ENCODE measurements at regions not wholly inside any gene's neighbourhood (a gene's known extent, or its start where the extent isn't known, plus 50 kb on each side); places are given as distances from the start of the nearest gene placed in this dataset.

- DNase-seq (ENCODE audit: low read depth): no peak
Observed at GRCh38 chr2:120991441-120991840, 255.8 kb downstream of the GLI2 start.

- no peak for DNase-seq (ENCODE audit: low read depth)
Observed at GRCh38 chr2:120992791-120993555, 257.3 kb downstream of the GLI2 start.

- DNase-seq (ENCODE audit: low read depth): no peak
Observed at GRCh38 chr2:120993661-120994060, 258.0 kb downstream of the GLI2 start.

GRCh38 chr2:120994301-120994995 lies 258.8 kb downstream of the GLI2 start:
- no peak for DNase-seq (ENCODE audit: low read depth)

GRCh38 chr2:120995152-120995551 lies 259.5 kb downstream of the GLI2 start:
- DNase-seq (ENCODE audit: low read depth): no peak

- DNase-seq (ENCODE audit: low read depth): no peak
Observed at GRCh38 chr2:120995656-120996190, 260.1 kb downstream of the GLI2 start.

- DNase-seq (ENCODE audit: low read depth): peak; percentile 39
Observed at GRCh38 chr2:120999377-121000097, 263.9 kb downstream of the GLI2 start.

GRCh38 chr2:121000804-121001203 lies 265.1 kb downstream of the GLI2 start:
- no peak for DNase-seq (ENCODE audit: low read depth)

- DNase-seq (ENCODE audit: low read depth): no peak
Observed at GRCh38 chr2:121001641-121002040, 266.0 kb downstream of the GLI2 start.

- no peak for DNase-seq (ENCODE audit: low read depth)
Observed at GRCh38 chr2:121002597-121002996, 266.9 kb downstream of the GLI2 start.

GRCh38 chr2:121003391-121003790 lies 267.7 kb downstream of the GLI2 start:
- DNase-seq (ENCODE audit: low read depth): no peak

GRCh38 chr2:121004359-121004758 lies 268.7 kb downstream of the GLI2 start:
- no peak for DNase-seq (ENCODE audit: low read depth)

- peak; percentile 62 for DNase-seq (ENCODE audit: low read depth)
Observed at GRCh38 chr2:121004950-121005349, 269.3 kb downstream of the GLI2 start.

GRCh38 chr2:121005453-121005852 lies 269.8 kb downstream of the GLI2 start:
- DNase-seq (ENCODE audit: low read depth): no peak

- no peak for DNase-seq (ENCODE audit: low read depth)
Observed at GRCh38 chr2:121006743-121007489, 271.2 kb downstream of the GLI2 start.

GRCh38 chr2:121007490-121007853 lies 271.8 kb downstream of the GLI2 start:
- DNase-seq (ENCODE audit: low read depth): no peak

- no peak for DNase-seq (ENCODE audit: low read depth)
Observed at GRCh38 chr2:121008975-121009374, 273.3 kb downstream of the GLI2 start.

GRCh38 chr2:121010998-121011397 lies 274.0 kb downstream of the TFCP2L1 start:
- DNase-seq (ENCODE audit: low read depth): no peak

- no peak for DNase-seq (ENCODE audit: low read depth)
Observed at GRCh38 chr2:121014876-121015275, 270.1 kb downstream of the TFCP2L1 start.

- DNase-seq (ENCODE audit: low read depth): no peak
Observed at GRCh38 chr2:121015971-121016485, 269.0 kb downstream of the TFCP2L1 start.

- no peak for DNase-seq (ENCODE audit: low read depth)
Observed at GRCh38 chr2:121017396-121017795, 267.6 kb downstream of the TFCP2L1 start.
